Naive B cell (primary cell): ENCODE measurements at regions not wholly inside any gene's neighbourhood (a gene's known extent, or its start where the extent isn't known, plus 50 kb on each side); places are given as distances from the start of the nearest gene placed in this dataset.
"Not testable (repeated sequence)": the region's sequence is repeated elsewhere in the genome, so short reads cannot be mapped to it uniquely, and the experiment has no call there.

Experiments
- ATAC-seq, 2 donors: fragments of 150-1000 bp; cut with Tn5 transposase; 2 replicates each; pipeline ENCODE4 v1.10.0; 2021; ENCODE audit warnings: low read depth in 2 of 2, mild to moderate bottlenecking in 2 of 2, moderate library complexity in 2 of 2
- DNase-seq: peaks from one replicate; pipeline ENCODE4 v3.0.0; 2022
- H3K27ac Mint-ChIP-seq, 6 donors: one replicate each; pipeline ENCODE4 v1.8.0; 2020 to 2022; ENCODE audit warnings: mild to moderate bottlenecking in 6 of 6, mixed read lengths in 6 of 6, moderate library complexity in 5 of 6, inconsistent platforms in 2 of 6
- H3K27me3 Mint-ChIP-seq, 3 donors: one replicate each; pipeline ENCODE4 v1.8.0; 2021 to 2022; ENCODE audit warnings: mixed read lengths in 3 of 3, mild to moderate bottlenecking in 1 of 3
- H3K36me3 Mint-ChIP-seq, 2 donors: one replicate each; pipeline ENCODE4 v1.8.0; 2020 to 2022; ENCODE audit warnings: mixed read lengths in 2 of 2, inconsistent platforms in 1 of 2, mild to moderate bottlenecking in 1 of 2
- H3K4me1 Mint-ChIP-seq, 3 donors: one replicate each; pipeline ENCODE4 v1.8.0; 2020 to 2022; ENCODE audit warnings: mixed read lengths in 3 of 3, inconsistent platforms in 1 of 3, mild to moderate bottlenecking in 1 of 3, moderate library complexity in 1 of 3
- H3K4me3 Mint-ChIP-seq, 8 donors: one replicate each; pipeline ENCODE4 v1.8.0; 2020 to 2022; ENCODE audit warnings: mild to moderate bottlenecking in 8 of 8, mixed read lengths in 8 of 8, moderate library complexity in 8 of 8, inconsistent platforms in 2 of 8
- H3K9me3 Mint-ChIP-seq, 7 donors: one replicate each; pipeline ENCODE4 v1.8.0; 2020 to 2022; ENCODE audit warnings: mixed read lengths in 7 of 7, mild to moderate bottlenecking in 5 of 7, inconsistent platforms in 2 of 7, moderate library complexity in 1 of 7

DNA sequence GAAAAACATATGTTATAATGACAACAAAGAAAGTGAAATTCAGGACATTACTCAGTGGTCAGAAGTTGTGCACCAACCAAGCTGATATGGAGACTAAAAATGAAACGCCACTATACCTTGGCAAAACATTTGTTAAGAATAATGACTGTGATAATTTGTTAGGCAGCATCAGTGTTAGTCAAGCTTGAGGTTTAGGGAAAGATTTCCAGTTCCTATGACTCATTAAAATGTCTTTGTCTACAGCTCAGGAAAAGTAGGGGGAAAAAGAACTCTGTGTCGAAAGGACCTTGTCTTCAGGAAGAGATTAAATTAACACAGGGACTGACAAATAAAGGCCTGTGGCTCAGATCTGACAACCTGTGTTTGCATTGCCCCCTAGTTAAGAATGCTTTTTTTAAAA lies 764.1 kb upstream of the SLITRK6 start:
- Mint-ChIP-seq H3K4me3 (no peak overlapping the region), H3K36me3 (no peaks in the 10 kb centered on the region), H3K9me3 (peaks cover 0 to 9% (median 3%) of the 10 kb centered on the region in 7 donors), H3K27ac (no peak overlapping the region), H3K4me1 (no peaks in the 10 kb centered on the region), H3K27me3 (no peaks in the 10 kb centered on the region)
- no peak for ATAC-seq
- no peak for DNase-seq

DNA sequence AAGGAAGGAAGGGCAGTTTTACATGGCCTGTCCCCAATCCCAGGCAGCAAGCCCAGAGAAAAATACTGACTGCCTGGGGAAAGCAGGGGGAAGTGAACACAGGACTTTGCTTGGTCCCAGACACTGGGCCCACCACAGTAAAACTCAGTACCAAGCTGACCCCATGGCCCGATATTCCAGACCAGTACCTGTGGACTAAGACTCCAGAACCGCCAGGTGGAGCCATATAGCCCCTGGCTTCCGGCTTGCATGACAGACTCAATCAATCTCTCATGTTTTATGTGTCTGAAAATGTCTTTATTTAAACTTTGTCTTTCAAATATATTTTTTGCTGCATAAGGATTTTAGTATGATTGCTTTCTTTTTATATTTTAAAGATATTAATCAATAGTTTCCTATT lies 767.9 kb upstream of the SLITRK6 start:
- Mint-ChIP-seq H3K27me3 (no peaks in the 10 kb centered on the region), H3K4me1 (no peaks in the 10 kb centered on the region), H3K27ac (no peak overlapping the region), H3K9me3 (peaks cover 0 to 7% (median 4%) of the 10 kb centered on the region in 7 donors), H3K4me3 (no peak overlapping the region), H3K36me3 (no peaks in the 10 kb centered on the region)
- no peak for ATAC-seq
- DNase-seq = no peak

DNA sequence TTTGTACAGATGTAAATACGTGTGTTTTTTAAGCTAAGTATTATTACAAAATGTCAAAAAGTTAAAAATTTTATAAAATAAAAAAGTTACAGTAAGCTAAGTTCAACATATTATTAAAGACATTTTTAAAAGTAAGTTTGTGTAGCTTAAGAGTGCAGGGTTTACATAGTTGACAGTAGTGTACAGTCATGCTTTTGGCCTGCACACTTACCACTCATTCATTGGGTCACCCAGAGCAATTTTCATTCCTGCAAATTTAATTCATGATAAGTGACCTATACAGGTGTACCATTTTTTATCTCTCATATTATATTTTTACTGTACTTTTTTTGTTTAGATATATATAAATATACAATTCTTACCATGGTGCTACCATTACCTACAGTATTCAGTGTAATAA lies 769.9 kb upstream of the SLITRK6 start:
- Mint-ChIP-seq H3K4me3 (no peak overlapping the region), H3K27me3 (no peaks in the 10 kb centered on the region), H3K36me3 (no peaks in the 10 kb centered on the region), H3K27ac (no peak overlapping the region), H3K4me1 (no peaks in the 10 kb centered on the region), H3K9me3 (peaks cover 0 to 7% (median 4%) of the 10 kb centered on the region in 7 donors)
- DNase-seq (no peak), ATAC-seq (no peak)

DNA sequence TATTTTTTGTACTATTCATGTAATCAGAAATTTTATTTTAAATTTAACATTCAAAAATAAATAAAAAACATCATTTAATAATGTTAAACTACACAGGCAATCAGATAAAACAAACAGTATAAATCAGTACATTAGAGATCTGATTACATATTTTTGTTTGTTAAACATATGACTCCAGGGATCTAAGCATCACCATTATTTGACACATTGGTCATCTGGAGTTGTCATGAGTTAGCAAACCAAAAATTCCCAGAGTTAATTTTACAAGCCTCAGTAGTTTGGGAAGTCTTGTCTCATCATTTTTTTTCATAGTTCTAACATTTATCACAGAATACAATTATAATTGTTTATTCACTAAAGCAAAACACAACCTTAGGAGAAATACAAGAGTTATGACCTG lies 770.8 kb upstream of the SLITRK6 start:
- Mint-ChIP-seq H3K27ac (no peak overlapping the region), H3K9me3 (peaks cover 0 to 9% (median 5%) of the 10 kb centered on the region in 7 donors), H3K27me3 (no peaks in the 10 kb centered on the region), H3K4me3 (no peak overlapping the region), H3K36me3 (no peaks in the 10 kb centered on the region), H3K4me1 (no peaks in the 10 kb centered on the region)
- DNase-seq (no peak), ATAC-seq (no peak)

DNA sequence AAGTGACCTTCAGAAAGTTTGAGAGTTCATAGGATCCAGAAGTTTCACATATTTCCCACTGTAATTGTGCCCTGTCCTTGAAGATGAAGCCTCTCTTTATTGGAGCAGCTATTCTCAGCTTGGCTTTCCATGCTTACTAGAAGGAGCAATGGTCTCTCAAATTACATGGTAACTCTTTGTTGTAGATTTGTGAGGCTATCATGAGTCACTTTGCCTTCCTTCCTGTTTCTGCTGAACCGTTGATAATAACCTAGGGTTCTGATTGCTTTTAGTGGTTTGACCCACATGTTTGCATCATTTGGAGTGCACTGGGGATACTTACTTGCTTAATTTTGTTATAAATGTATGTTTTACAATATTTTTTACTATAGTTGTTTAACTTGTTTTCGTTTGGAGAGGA lies 772.9 kb upstream of the SLITRK6 start:
- Mint-ChIP-seq H3K4me1 (no peaks in the 10 kb centered on the region), H3K27me3 (no peaks in the 10 kb centered on the region), H3K36me3 (no peaks in the 10 kb centered on the region), H3K9me3 (peaks cover 0 to 9% (median 5%) of the 10 kb centered on the region in 7 donors), H3K4me3 (no peak overlapping the region), H3K27ac (no peak overlapping the region)
- DNase-seq (no peak), ATAC-seq (no peak)

DNA sequence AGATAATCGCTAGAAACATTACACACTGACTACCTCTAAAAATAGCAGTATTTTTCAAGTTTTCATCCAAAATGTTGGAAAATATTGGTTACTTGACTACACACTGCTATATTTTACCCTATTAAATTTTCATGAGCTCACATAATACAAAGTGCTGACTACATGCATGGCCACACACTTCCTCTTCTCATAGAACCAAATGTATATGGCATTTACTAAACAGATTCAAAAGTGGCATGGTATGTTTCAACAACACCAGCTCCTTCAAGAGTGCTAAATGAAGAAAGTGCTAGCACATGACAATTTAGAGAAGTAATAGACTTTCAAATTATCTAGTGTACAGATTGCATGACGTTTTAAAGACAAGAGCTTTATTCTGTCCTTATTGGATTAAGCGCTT lies 780.4 kb upstream of the SLITRK6 start:
- H3K4me3 Mint-ChIP-seq = no peak overlapping the region
- DNase-seq (no peak), ATAC-seq (no peak)
- H3K27ac Mint-ChIP-seq = no peak overlapping the region
- no peaks in the 10 kb centered on the region for H3K36me3 Mint-ChIP-seq
- no peaks in the 10 kb centered on the region for H3K27me3 Mint-ChIP-seq
- peaks cover 0 to 11% (median 2%) of the 10 kb centered on the region in 7 donors for H3K9me3 Mint-ChIP-seq
- H3K4me1 Mint-ChIP-seq = no peaks in the 10 kb centered on the region

DNA sequence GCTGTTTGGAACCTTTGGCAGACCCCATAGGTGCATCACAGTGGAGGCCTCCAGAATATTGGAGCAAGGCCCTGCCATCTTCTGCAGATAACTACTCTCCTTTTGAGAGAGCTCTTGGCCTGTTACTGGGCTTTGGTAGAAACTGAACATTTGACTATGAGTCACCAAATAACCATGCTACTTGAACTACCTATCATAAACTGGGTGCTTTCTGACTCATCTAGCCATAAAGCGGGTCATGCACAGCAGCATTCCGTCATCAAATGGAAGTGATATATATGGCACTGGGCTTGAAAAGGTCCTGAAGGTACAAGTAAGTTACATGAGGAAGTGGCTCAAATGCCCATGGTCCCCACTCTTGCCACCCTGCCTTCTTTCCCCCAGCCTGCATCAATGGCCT lies 782.5 kb upstream of the SLITRK6 start:
- Mint-ChIP-seq H3K4me1 (no peaks in the 10 kb centered on the region), H3K27ac (no peak overlapping the region), H3K4me3 (no peak overlapping the region), H3K9me3 (peaks cover 0 to 11% (median 0%) of the 10 kb centered on the region in 7 donors), H3K27me3 (no peaks in the 10 kb centered on the region), H3K36me3 (no peaks in the 10 kb centered on the region)
- DNase-seq (no peak), ATAC-seq (no peak)

DNA sequence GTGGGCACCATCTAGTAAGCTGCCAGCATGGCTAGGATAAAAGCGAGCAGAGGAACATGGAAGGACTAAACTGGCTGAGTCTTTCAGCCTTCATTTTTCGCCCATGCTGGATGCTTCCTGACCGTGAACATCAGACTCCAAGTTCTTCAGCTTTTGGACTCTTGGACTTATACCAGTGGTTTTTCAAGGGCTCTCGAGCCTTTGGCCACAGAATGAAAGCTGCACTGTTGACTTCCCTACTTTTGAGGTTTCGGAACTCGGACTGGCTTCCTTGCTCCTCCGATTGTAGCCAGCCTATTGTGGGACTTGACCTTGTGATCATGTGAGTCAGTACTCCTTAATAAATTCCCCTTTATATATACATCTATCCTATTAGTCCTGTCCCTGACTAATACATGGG lies 785.1 kb upstream of the SLITRK6 start:
- Mint-ChIP-seq H3K27me3 (no peaks in the 10 kb centered on the region), H3K27ac (no peak overlapping the region), H3K4me3 (no peak overlapping the region), H3K4me1 (no peaks in the 10 kb centered on the region), H3K9me3 (peaks cover 0 to 10% (median 3%) of the 10 kb centered on the region in 7 donors), H3K36me3 (no peaks in the 10 kb centered on the region)
- no peak for ATAC-seq
- DNase-seq = no peak

DNA sequence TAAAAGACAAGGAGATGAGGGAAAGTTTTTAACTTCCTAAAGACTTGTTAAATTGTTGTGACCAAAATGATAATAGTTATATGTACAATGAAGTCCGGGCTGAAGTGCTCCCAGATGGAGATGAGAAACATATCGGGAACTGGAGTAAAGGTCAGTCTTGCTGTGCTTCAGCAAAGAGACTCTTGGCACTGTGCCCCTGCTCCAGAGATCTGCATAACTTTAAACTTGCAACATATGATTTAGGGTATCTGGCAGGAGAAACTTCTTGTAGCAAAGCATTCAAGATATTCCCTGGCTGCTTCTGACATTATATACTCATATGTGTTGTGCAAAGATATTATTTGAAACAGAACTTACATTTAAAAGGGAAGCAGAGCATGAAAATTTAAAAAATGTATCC lies 786.6 kb upstream of the SLITRK6 start:
- no peak for ATAC-seq
- Mint-ChIP-seq H3K4me1 (no peaks in the 10 kb centered on the region), H3K36me3 (no peaks in the 10 kb centered on the region), H3K4me3 (no peak overlapping the region), H3K27me3 (no peaks in the 10 kb centered on the region), H3K27ac (no peak overlapping the region), H3K9me3 (peaks cover 0 to 10% (median 3%) of the 10 kb centered on the region in 7 donors)
- DNase-seq = no peak

DNA sequence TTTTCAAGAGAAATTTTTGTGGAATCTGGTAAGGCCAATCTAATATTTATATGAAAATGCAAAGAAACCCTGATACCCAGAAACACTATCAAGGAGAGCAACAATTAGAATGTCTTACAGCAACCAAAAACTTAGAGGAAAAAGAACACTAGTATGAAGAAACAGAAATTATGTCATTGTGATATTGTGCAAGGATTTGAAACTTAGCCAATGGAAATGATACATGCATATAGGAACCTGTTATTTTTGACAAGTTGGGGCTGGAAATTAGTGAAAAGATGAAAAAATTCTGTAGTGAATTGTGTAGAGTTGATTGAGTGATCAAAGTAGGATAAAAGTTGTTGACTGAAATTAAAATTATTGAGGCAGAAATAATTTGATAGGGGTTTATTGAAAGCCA lies 792.6 kb upstream of the SLITRK6 start:
- DNase-seq = no peak
- Mint-ChIP-seq H3K4me1 (no peaks in the 10 kb centered on the region), H3K36me3 (no peaks in the 10 kb centered on the region), H3K27me3 (no peaks in the 10 kb centered on the region), H3K4me3 (no peak overlapping the region), H3K27ac (no peak overlapping the region), H3K9me3 (peaks cover 0 to 12% (median 4%) of the 10 kb centered on the region in 7 donors)
- ATAC-seq = no peak

DNA sequence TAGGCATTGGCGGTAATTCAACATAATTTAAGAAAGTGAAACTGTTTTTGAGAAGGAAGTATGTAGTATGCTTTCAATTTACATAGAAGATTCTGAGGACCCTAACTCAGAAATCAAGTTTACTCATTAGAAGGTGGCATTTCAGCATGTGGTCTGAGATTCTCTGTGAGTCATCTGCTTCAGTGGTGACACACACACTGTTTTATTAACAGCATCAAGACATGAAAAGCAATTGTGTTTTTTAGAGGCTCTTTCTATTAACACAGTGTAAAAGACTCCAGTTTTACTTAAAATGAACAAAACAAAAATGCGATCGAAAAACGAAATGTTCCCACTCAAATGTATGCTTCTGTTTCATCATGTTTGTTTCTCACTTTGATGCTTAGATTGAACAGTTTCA lies 802.1 kb upstream of the SLITRK6 start:
- no peaks in the 10 kb centered on the region for H3K36me3 Mint-ChIP-seq

DNA sequence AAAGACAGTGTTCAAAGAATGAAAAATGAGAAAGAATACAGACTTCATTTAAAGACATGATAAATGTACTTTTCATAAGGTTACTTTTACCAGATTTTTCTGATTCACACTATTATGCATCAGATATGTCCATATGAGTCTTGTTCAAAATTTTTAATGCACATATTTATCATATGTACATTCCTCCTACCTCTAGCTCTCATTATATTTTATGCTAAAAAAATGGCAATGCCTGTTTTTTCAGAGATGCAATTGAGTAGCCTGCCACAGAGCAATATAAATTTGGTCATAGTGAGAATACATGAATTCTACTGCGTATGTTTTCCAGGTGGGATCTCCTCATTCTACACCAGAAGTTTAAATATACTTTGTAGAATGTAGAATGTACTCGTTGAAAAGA lies 807.0 kb upstream of the SLITRK6 start:
- ATAC-seq (no peak), DNase-seq (no peak)
- H3K4me3 Mint-ChIP-seq = no peak overlapping the region
- H3K27me3 Mint-ChIP-seq = no peaks in the 10 kb centered on the region
- H3K36me3 Mint-ChIP-seq = no peaks in the 10 kb centered on the region
- peaks cover 0 to 7% (median 3%) of the 10 kb centered on the region in 7 donors for H3K9me3 Mint-ChIP-seq
- no peak overlapping the region for H3K27ac Mint-ChIP-seq
- H3K4me1 Mint-ChIP-seq = no peaks in the 10 kb centered on the region

More for the DNA sequence above, 802.1 kb upstream of the SLITRK6 start:
- Mint-ChIP-seq H3K27ac (no peak overlapping the region), H3K4me3 (no peak overlapping the region), H3K27me3 (no peaks in the 10 kb centered on the region), H3K4me1 (no peaks in the 10 kb centered on the region), H3K9me3 (peaks cover 0 to 9% (median 4%) of the 10 kb centered on the region in 7 donors)
- DNase-seq (no peak), ATAC-seq (no peak)

DNA sequence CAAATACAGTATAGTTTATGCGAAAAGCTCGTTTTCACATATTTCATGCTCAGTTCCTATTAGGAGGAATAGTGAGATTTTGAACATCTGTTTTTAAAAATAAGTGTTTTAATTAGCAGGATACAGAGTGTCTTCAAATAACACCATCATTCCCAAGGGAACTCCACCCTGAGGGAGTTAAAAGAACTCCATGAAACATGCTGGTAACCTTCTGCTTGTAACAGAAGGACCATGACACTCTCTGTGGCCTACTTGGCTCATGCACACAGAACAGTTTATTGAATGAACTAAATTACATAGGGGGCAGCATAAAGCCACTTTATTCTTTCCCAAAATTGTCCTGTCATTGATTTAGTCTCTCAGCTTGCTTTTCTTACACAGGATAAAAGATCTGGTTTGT lies 809.5 kb upstream of the SLITRK6 start:
- H3K4me3 Mint-ChIP-seq = no peak overlapping the region
- DNase-seq = no peak
- H3K27me3 Mint-ChIP-seq = no peaks in the 10 kb centered on the region
- H3K9me3 Mint-ChIP-seq = peaks cover 0 to 7% (median 6%) of the 10 kb centered on the region in 7 donors
- H3K4me1 Mint-ChIP-seq = no peaks in the 10 kb centered on the region
- H3K36me3 Mint-ChIP-seq = no peaks in the 10 kb centered on the region
- no peak overlapping the region for H3K27ac Mint-ChIP-seq
- no peak for ATAC-seq

DNA sequence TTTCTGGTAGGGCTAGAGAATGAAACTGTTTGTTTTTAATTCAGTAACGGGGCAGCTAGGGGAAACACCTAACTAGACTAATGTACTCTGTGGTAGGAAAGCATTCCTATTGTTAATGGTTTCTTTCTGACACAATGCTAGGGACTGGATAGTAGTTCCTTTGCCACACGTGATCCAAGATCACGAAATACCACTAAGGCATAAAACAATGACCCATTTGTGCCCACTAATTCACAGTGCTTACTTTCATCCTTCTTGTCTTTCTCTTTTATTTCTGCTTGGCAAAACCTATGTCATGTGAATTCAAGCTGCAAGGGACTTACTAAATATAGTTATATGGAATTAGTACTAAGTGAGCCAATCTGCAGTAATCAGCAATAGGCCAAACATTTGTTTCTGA lies 834.1 kb upstream of the SLITRK6 start:
- Mint-ChIP-seq H3K9me3 (peaks cover 0 to 4% (median 2%) of the 10 kb centered on the region in 7 donors), H3K27ac (no peak overlapping the region), H3K36me3 (no peaks in the 10 kb centered on the region), H3K4me1 (no peaks in the 10 kb centered on the region), H3K27me3 (no peaks in the 10 kb centered on the region), H3K4me3 (no peak overlapping the region)
- no peak for DNase-seq
- ATAC-seq = no peak

DNA sequence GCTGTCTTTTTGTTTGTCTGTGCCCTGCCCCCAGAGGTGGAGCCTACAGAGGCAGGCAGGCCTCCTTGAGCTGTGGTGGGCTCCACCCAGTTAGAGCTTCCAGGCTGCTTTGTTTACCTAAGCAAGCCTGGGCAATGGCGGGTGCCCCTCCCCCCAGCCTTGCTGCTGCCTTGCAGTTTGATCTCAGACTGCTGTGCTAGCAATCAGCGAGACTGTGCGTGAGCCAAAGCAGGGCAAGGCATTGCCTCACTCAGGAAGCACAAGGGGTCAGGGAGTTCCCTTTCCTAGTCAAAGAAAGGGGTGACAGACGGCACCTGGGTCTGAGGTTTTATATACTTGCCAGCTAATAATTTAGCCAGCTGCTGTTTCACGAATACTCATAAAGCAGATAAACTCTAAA lies 852.0 kb upstream of the SLITRK6 start:
- H3K36me3 Mint-ChIP-seq, H3K4me1 Mint-ChIP-seq, H3K4me3 Mint-ChIP-seq, H3K27me3 Mint-ChIP-seq, DNase-seq, H3K9me3 Mint-ChIP-seq, ATAC-seq, H3K27ac Mint-ChIP-seq: not testable (repeated sequence)
